ENCODE measurements at regions not wholly inside any gene's neighbourhood (a gene's known extent, or its start where the extent isn't known, plus 50 kb on each side); places are given as distances from the start of the nearest gene placed in this dataset.

- no peak for DNase-seq (ENCODE audit: low read depth)
Measured at GRCh38 chr2:479490-480176, 191.7 kb upstream of the ALKAL2 start.

- DNase-seq (ENCODE audit: low read depth) = no peak
Measured at GRCh38 chr2:479031-479430, 191.1 kb upstream of the ALKAL2 start.

- DNase-seq (ENCODE audit: low read depth) = no peak
Measured at GRCh38 chr2:471560-471959, 183.7 kb upstream of the ALKAL2 start.

- no peak for DNase-seq (ENCODE audit: low read depth)
Measured at GRCh38 chr2:469514-469913, 181.6 kb upstream of the ALKAL2 start.

- no peak for DNase-seq (ENCODE audit: low read depth)
Measured at GRCh38 chr2:468648-469336, 180.9 kb upstream of the ALKAL2 start.

GRCh38 chr2:467892-468647, 180.2 kb upstream of the ALKAL2 start:
- DNase-seq (ENCODE audit: low read depth) = no peak

- no peak for DNase-seq (ENCODE audit: low read depth)
Measured at GRCh38 chr2:467543-467891, 179.6 kb upstream of the ALKAL2 start.

GRCh38 chr2:467101-467500, 179.2 kb upstream of the ALKAL2 start:
- no peak for DNase-seq (ENCODE audit: low read depth)

- no peak for DNase-seq (ENCODE audit: low read depth)
Measured at GRCh38 chr2:464562-465309, 176.8 kb upstream of the ALKAL2 start.

GRCh38 chr2:460861-461260, 173.0 kb upstream of the ALKAL2 start:
- no peak for DNase-seq (ENCODE audit: low read depth)

GRCh38 chr2:459931-460330, 172.0 kb upstream of the ALKAL2 start:
- no peak for DNase-seq (ENCODE audit: low read depth)

- no peak for DNase-seq (ENCODE audit: low read depth)
Measured at GRCh38 chr2:458425-458815, 170.5 kb upstream of the ALKAL2 start.

GRCh38 chr2:457792-458424, 170.0 kb upstream of the ALKAL2 start:
- no peak for DNase-seq (ENCODE audit: low read depth)

- DNase-seq (ENCODE audit: low read depth) = no peak
Measured at GRCh38 chr2:457262-457661, 169.4 kb upstream of the ALKAL2 start.

- DNase-seq (ENCODE audit: low read depth) = no peak
Measured at GRCh38 chr2:455913-456312, 168.0 kb upstream of the ALKAL2 start.

- DNase-seq (ENCODE audit: low read depth) = no peak
Measured at GRCh38 chr2:455015-455705, 167.3 kb upstream of the ALKAL2 start.

- DNase-seq (ENCODE audit: low read depth) = no peak
Measured at GRCh38 chr2:453132-453531, 165.2 kb upstream of the ALKAL2 start.

- no peak for DNase-seq (ENCODE audit: low read depth)
Measured at GRCh38 chr2:451495-451894, 163.6 kb upstream of the ALKAL2 start.

GRCh38 chr2:449246-450067, 161.6 kb upstream of the ALKAL2 start:
- no peak for DNase-seq (ENCODE audit: low read depth)

- DNase-seq (ENCODE audit: low read depth) = no peak
Measured at GRCh38 chr2:447902-448665, 160.2 kb upstream of the ALKAL2 start.

Data from stimulated activated CD8-positive, alpha-beta memory T cell treated with anti-CD3 and anti-CD28 coated beads, Interleukin-4, amount 100 ng/mL, for 24 hours (primary cell).